ENCODE measurements at regions not wholly inside any gene's neighbourhood (a gene's known extent, or its start where the extent isn't known, plus 50 kb on each side); places are given as distances from the start of the nearest gene placed in this dataset.

DNA sequence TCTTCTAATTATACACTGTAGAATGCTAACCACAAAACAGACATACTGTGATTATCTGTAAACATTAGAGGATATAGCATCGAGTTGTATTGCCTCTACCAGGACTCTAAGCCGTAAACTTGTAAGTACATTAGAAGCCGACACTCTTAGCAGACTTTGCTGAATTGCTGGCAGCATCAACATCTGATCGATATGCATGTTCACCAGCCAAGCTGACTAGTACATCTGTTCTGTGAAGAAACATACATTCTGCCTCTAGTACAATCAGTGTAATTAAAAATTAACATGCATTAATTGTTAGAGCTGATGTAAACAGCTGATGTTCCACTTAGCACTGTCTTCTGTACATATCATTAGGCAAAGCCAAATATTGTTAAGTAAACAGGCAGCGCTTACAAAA lies 502.2 kb downstream of the NR4A2 start:
- dilution Hi-C loops (cut with MboI; ENCODE audit: extremely low pct_ligation_motif_present, low sequenced_read_pairs) (no loop called here), intact Hi-C loops (cut with micrococcal nuclease) (no loop called here)
- CTCF ChIA-PET = interaction anchor here (1.1 kb wide), 1 partner anchor 14 kb away, joined by 3 read pairs; no protein-coding TSS in a partner anchor
- no peaks in the 10 kb centered on the region for H3K4me1 ChIP-seq (ENCODE audit: control insufficient read depth, extremely low read depth, insufficient read depth, low read length)
- no peak overlapping the region for H3K4me3 ChIP-seq (replicated peaks in 1 of 3; ENCODE audit: insufficient read depth in 1 of 3, low read depth in 1 of 3, low read length in 3 of 3)
- no peaks in the 10 kb centered on the region for H3K9me1 ChIP-seq (replicated peaks; ENCODE audit: control insufficient read depth, extremely low read depth, insufficient read depth, low read length)
- H3K9me3 ChIP-seq (replicated peaks; ENCODE audit: control insufficient read depth, insufficient read depth, low read length) = no peaks in the 10 kb centered on the region
- no peak overlapping the region for H3K9ac ChIP-seq (replicated peaks; ENCODE audit: extremely low read depth, insufficient read depth, low read length)
- H4K20me1 ChIP-seq (replicated peaks; ENCODE audit: control insufficient read depth, extremely low read depth, insufficient read depth, low read length) = no peaks in the 10 kb centered on the region
- POLR2A ChIA-PET = no interaction called here
- no peak overlapping the region for H3K27ac ChIP-seq (ENCODE audit: insufficient read depth, low read depth, low read length)
- TF ChIP-seq, protein P1, sequence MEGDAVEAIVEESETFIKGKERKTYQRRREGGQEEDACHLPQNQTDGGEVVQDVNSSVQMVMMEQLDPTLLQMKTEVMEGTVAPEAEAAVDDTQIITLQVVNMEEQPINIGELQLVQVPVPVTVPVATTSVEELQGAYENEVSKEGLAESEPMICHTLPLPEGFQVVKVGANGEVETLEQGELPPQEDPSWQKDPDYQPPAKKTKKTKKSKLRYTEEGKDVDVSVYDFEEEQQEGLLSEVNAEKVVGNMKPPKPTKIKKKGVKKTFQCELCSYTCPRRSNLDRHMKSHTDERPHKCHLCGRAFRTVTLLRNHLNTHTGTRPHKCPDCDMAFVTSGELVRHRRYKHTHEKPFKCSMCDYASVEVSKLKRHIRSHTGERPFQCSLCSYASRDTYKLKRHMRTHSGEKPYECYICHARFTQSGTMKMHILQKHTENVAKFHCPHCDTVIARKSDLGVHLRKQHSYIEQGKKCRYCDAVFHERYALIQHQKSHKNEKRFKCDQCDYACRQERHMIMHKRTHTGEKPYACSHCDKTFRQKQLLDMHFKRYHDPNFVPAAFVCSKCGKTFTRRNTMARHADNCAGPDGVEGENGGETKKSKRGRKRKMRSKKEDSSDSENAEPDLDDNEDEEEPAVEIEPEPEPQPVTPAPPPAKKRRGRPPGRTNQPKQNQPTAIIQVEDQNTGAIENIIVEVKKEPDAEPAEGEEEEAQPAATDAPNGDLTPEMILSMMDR (IDR thresholded peaks at IDR 0.05; ENCODE audit: extremely low read depth in 1 of 2, insufficient read depth in 1 of 2, low read depth in 1 of 2, low read length in 2 of 2) = no peak
- no peaks in the 10 kb centered on the region for H3K36me3 ChIP-seq (ENCODE audit: control insufficient read depth in 2 of 2, extremely low read depth in 1 of 2, insufficient read depth in 2 of 2, low read length in 2 of 2)
- H3K27me3 ChIP-seq (ENCODE audit: control insufficient read depth in 2 of 2, insufficient read depth in 2 of 2, low read length in 2 of 2) = no peaks in the 10 kb centered on the region
- H3K79me2 ChIP-seq (ENCODE audit: control insufficient read depth, insufficient read depth, low read length) = no peaks in the 10 kb centered on the region
- no peak overlapping the region for H2AFZ ChIP-seq (ENCODE audit: low read depth, low read length)
- H3K4me2 ChIP-seq (ENCODE audit: insufficient read depth, low read length) = no peak overlapping the region
- BruUV-seq (replicated peaks) = no TSS peak
- no peak for DNase-seq (ENCODE audit: low read depth, low spot score)
- FAIRE-seq = no peak

DNA sequence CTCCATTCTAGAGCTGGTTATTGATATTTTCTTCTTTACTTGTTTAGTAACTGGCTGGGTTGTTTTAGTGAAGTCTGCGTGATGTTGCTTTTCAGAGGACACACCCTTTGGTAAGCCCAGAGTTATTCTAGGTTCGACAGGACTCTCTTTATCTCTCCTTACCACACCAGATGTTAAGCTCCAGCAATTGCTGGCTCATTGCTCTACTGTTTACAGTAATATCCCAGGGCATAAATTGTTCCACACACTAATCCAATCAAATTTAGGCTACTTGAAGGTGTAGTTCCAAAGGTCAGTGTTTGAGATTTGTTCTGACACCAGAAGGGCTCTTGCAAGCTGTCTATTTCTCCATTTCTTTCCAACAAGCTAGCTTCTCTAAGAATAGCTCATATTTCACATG lies 506.6 kb downstream of the NR4A2 start:
- CTCF ChIA-PET = interaction anchor here (1.3 kb wide), 1 partner anchor 449 kb away, joined by 4 read pairs; no protein-coding TSS in a partner anchor
- Histone ChIP-seq H3K9ac (replicated peaks; ENCODE audit: extremely low read depth, insufficient read depth, low read length) (no peak overlapping the region), H3K9me1 (replicated peaks; ENCODE audit: control insufficient read depth, extremely low read depth, insufficient read depth, low read length) (no peaks in the 10 kb centered on the region), H3K79me2 (ENCODE audit: control insufficient read depth, insufficient read depth, low read length) (no peaks in the 10 kb centered on the region), H3K27ac (ENCODE audit: insufficient read depth, low read depth, low read length) (no peak overlapping the region), H3K4me1 (ENCODE audit: control insufficient read depth, extremely low read depth, insufficient read depth, low read length) (no peaks in the 10 kb centered on the region), H3K27me3 (ENCODE audit: control insufficient read depth in 2 of 2, insufficient read depth in 2 of 2, low read length in 2 of 2) (no peaks in the 10 kb centered on the region), H3K4me3 (replicated peaks in 1 of 3; ENCODE audit: insufficient read depth in 1 of 3, low read depth in 1 of 3, low read length in 3 of 3) (no peak overlapping the region), H4K20me1 (replicated peaks; ENCODE audit: control insufficient read depth, extremely low read depth, insufficient read depth, low read length) (no peaks in the 10 kb centered on the region), H3K4me2 (ENCODE audit: insufficient read depth, low read length) (no peak overlapping the region), H3K9me3 (replicated peaks; ENCODE audit: control insufficient read depth, insufficient read depth, low read length) (no peaks in the 10 kb centered on the region), H2AFZ (ENCODE audit: low read depth, low read length) (no peak overlapping the region), H3K36me3 (ENCODE audit: control insufficient read depth in 2 of 2, extremely low read depth in 1 of 2, insufficient read depth in 2 of 2, low read length in 2 of 2) (no peaks in the 10 kb centered on the region)
- no peak for DNase-seq (ENCODE audit: low read depth, low spot score)
- TF ChIP-seq MYC (IDR thresholded peaks at IDR 0.05; ENCODE audit: low read depth, low read length) = no peak
- no peak for TF ChIP-seq POLR2AphosphoS5 (IDR thresholded peaks at IDR 0.05; ENCODE audit: insufficient read depth, low read depth, low read length)
- TF ChIP-seq EZH2 (IDR thresholded peaks at IDR 0.05; ENCODE audit: borderline replicate concordance, low read depth, low read length, severe bottlenecking) = no peak
- TF ChIP-seq, protein P1 (IDR thresholded peaks at IDR 0.05; ENCODE audit: extremely low read depth in 1 of 2, insufficient read depth in 1 of 2, low read depth in 1 of 2, low read length in 2 of 2) = no peak
- no peak for TF ChIP-seq GATA2 (IDR thresholded peaks at IDR 0.05; ENCODE audit: insufficient read depth, insufficient read length, low read depth, low read length)
- TF ChIP-seq JUN (IDR thresholded peaks at IDR 0.05; ENCODE audit: borderline replicate concordance, insufficient read depth, insufficient read length, low read depth) = no peak
- no peak for TF ChIP-seq POLR2A (IDR thresholded peaks at IDR 0.05; ENCODE audit: low read depth, low read length)
- TF ChIP-seq, protein P2, sequence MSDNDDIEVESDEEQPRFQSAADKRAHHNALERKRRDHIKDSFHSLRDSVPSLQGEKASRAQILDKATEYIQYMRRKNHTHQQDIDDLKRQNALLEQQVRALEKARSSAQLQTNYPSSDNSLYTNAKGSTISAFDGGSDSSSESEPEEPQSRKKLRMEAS (IDR thresholded peaks at IDR 0.05; ENCODE audit: insufficient read depth, insufficient read length) = no peak
- no peak for TF ChIP-seq FOS (IDR thresholded peaks at IDR 0.05; ENCODE audit: borderline replicate concordance, insufficient read depth, low read length)
- intact Hi-C loops (cut with micrococcal nuclease) (no loop called here), dilution Hi-C loops (cut with MboI; ENCODE audit: extremely low pct_ligation_motif_present, low sequenced_read_pairs) (no loop called here)
- no TSS peak for BruUV-seq (replicated peaks)
- POLR2A ChIA-PET = no interaction called here
- FAIRE-seq = no peak
